SK-N-SH (cell line): ENCODE measurements at regions not wholly inside any gene's neighbourhood (a gene's known extent, or its start where the extent isn't known, plus 50 kb on each side); places are given as distances from the start of the nearest gene placed in this dataset.

Experiments
- CHD2 ChIP-seq: fragments of 150-350 bp; IDR thresholded peaks from 2 replicates; pipeline ENCODE4 v1.6.1; 2018; ENCODE audit warnings: low read length; ENCODE audit not compliant: partially characterized antibody
- ELF1 ChIP-seq: IDR thresholded peaks from 2 replicates; pipeline ENCODE4 v1.4.0; 2012
- EP300 ChIP-seq, 2 experiments: IDR thresholded peaks; 2 replicates each; pipeline versions ENCODE4 v1.4.0 to v1.6.1; 2012; ENCODE audit warnings: borderline replicate concordance in 1 of 2, low read depth in 1 of 2, low read length in 1 of 2
- EZH2phosphoT487 ChIP-seq: fragments of 200-600 bp; sonication (generic); IDR thresholded peaks from 2 replicates; pipeline ENCODE4 v1.6.1; 2017; ENCODE audit warnings: low read depth, mixed run types, mild to moderate bottlenecking, antibody characterized with exemption, moderate library complexity, borderline replicate concordance
- FOSL2 ChIP-seq: IDR thresholded peaks from 2 replicates; pipeline ENCODE4 v1.4.0; 2012; ENCODE audit warnings: low read depth, mild to moderate bottlenecking, moderate library complexity, borderline replicate concordance
- RAD21 ChIP-seq: IDR thresholded peaks from 2 replicates; pipeline ENCODE4 v1.6.1; 2012; ENCODE audit warnings: mild to moderate bottlenecking, low read length
- SIN3A ChIP-seq: IDR thresholded peaks from 2 replicates; pipeline ENCODE4 v1.6.1; 2012; ENCODE audit warnings: low read depth, mild to moderate bottlenecking, low read length, moderate library complexity, borderline replicate concordance
- TAF1 ChIP-seq: IDR thresholded peaks from 2 replicates; pipeline ENCODE4 v1.6.1; 2012; ENCODE audit warnings: low read depth, mild to moderate bottlenecking, low read length, moderate library complexity, borderline replicate concordance
- TCF12 ChIP-seq: IDR thresholded peaks from 2 replicates; pipeline ENCODE4 v1.4.0; 2012
- TF ChIP-seq, protein P1 (sequence below): fragments of 200-600 bp; sonication (generic); IDR thresholded peaks from 2 replicates; pipeline ENCODE4 v1.6.1; 2017; ENCODE audit warnings: antibody characterized with exemption, mild to moderate bottlenecking, moderate library complexity
- TF ChIP-seq, protein P2 (sequence below): IDR thresholded peaks from 2 replicates; pipeline ENCODE4 v1.4.0; 2012; ENCODE audit warnings: low read depth, borderline replicate concordance
- TF ChIP-seq, protein P3 (sequence below): IDR thresholded peaks from 2 replicates; pipeline ENCODE4 v1.4.0; 2012; ENCODE audit warnings: low read depth

DNA sequence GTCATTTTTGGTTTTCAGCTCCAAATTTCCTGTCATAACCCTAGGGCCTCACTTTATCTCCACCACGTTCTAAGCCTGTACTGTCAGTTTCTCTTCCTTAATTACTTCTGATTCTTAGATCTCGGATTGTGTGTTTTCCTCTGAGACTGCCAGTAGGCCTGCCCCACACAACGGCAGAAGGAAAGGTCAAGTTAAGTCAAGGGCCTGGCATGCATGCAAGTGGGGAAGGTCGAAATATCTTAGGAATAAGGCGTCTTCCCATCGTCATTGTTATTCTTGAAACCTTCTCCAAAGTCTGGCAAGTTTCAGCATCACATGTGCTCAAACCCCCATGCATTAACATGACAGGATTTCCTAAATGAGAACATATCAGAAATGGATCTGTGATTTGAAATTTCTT lies 203.5 kb upstream of the TSHZ2 start:
- TF ChIP-seq CHD2: no peak
- no peak for TF ChIP-seq RAD21
- no peak for TF ChIP-seq FOSL2
- no peak for TF ChIP-seq EP300 (IDR thresholded peaks at IDR 0.05; ENCODE audit: borderline replicate concordance in 1 of 2, low read depth in 1 of 2, low read length in 1 of 2)
- no peak for TF ChIP-seq TAF1
- TF ChIP-seq, protein P1, sequence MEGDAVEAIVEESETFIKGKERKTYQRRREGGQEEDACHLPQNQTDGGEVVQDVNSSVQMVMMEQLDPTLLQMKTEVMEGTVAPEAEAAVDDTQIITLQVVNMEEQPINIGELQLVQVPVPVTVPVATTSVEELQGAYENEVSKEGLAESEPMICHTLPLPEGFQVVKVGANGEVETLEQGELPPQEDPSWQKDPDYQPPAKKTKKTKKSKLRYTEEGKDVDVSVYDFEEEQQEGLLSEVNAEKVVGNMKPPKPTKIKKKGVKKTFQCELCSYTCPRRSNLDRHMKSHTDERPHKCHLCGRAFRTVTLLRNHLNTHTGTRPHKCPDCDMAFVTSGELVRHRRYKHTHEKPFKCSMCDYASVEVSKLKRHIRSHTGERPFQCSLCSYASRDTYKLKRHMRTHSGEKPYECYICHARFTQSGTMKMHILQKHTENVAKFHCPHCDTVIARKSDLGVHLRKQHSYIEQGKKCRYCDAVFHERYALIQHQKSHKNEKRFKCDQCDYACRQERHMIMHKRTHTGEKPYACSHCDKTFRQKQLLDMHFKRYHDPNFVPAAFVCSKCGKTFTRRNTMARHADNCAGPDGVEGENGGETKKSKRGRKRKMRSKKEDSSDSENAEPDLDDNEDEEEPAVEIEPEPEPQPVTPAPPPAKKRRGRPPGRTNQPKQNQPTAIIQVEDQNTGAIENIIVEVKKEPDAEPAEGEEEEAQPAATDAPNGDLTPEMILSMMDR: no peak
- TF ChIP-seq EZH2phosphoT487: no peak
- TF ChIP-seq, protein P2, sequence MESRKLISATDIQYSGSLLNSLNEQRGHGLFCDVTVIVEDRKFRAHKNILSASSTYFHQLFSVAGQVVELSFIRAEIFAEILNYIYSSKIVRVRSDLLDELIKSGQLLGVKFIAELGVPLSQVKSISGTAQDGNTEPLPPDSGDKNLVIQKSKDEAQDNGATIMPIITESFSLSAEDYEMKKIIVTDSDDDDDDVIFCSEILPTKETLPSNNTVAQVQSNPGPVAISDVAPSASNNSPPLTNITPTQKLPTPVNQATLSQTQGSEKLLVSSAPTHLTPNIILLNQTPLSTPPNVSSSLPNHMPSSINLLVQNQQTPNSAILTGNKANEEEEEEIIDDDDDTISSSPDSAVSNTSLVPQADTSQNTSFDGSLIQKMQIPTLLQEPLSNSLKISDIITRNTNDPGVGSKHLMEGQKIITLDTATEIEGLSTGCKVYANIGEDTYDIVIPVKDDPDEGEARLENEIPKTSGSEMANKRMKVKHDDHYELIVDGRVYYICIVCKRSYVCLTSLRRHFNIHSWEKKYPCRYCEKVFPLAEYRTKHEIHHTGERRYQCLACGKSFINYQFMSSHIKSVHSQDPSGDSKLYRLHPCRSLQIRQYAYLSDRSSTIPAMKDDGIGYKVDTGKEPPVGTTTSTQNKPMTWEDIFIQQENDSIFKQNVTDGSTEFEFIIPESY: no peak
- TF ChIP-seq ELF1: no peak
- no peak for TF ChIP-seq TCF12
- no peak for TF ChIP-seq SIN3A
- TF ChIP-seq, protein P3, sequence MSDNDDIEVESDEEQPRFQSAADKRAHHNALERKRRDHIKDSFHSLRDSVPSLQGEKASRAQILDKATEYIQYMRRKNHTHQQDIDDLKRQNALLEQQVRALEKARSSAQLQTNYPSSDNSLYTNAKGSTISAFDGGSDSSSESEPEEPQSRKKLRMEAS: no peak
